Fibroblast of villous mesenchyme (primary cell): ENCODE measurements at regions not wholly inside any gene's neighbourhood (a gene's known extent, or its start where the extent isn't known, plus 50 kb on each side); places are given as distances from the start of the nearest gene placed in this dataset.

ENCODE experiments used
- DNase-seq: peaks from one replicate; pipeline ENCODE4 v3.0.0-alpha.2; 2010; ENCODE audit warnings: low read depth
- H3K4me3 ChIP-seq: 2 replicates; pipeline ENCODE4 v1.5.1; 2011; ENCODE audit warnings: low read depth, mild to moderate bottlenecking, low read length
- TF ChIP-seq, protein P1 (sequence below): IDR thresholded peaks from 2 replicates; pipeline ENCODE4 v1.5.1; 2012; ENCODE audit warnings: low read depth, mild to moderate bottlenecking, low read length; ENCODE audit not compliant: insufficient read depth

DNA sequence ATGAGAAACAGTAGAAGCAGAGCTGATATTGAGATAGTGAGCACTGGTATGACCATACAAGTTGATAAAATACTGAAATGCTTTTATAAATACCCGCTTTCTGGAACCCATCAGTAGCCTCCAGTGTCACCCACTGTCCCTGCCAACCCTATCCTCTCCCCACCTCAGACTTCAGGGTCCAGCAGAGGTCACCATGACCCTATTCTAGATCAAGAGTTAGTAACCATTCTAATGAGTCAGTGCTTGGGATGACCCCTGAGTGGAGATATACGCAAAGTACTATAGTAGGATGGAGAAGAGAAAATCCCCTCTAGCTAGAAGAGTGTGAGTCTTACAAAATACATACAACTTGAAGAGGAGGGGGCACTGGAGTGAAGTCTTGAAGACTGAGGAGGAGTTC is 297.9 kb upstream of the BRINP1 start:
- no peak for DNase-seq
- TF ChIP-seq, protein P1, sequence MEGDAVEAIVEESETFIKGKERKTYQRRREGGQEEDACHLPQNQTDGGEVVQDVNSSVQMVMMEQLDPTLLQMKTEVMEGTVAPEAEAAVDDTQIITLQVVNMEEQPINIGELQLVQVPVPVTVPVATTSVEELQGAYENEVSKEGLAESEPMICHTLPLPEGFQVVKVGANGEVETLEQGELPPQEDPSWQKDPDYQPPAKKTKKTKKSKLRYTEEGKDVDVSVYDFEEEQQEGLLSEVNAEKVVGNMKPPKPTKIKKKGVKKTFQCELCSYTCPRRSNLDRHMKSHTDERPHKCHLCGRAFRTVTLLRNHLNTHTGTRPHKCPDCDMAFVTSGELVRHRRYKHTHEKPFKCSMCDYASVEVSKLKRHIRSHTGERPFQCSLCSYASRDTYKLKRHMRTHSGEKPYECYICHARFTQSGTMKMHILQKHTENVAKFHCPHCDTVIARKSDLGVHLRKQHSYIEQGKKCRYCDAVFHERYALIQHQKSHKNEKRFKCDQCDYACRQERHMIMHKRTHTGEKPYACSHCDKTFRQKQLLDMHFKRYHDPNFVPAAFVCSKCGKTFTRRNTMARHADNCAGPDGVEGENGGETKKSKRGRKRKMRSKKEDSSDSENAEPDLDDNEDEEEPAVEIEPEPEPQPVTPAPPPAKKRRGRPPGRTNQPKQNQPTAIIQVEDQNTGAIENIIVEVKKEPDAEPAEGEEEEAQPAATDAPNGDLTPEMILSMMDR: no peak
- no peak overlapping the region for H3K4me3 ChIP-seq

DNA sequence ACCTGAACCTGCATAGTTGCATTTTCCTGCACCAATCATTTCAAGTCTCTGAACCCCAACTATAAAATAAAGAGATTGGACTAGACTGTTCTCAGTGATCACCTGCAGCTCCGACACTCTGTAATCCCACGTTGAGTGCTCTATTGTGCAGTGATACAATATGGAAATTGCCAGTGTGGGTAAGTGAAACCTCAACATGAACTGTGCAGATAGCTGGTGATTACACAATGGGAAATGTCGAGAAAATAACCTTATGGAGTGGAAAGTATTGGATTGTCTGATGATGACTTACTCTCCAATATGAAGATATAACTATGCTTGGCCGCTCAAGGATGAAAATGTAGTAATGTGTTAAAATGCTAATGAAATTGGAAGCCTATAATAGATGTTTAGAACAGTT is 293.1 kb upstream of the BRINP1 start:
- no peak for DNase-seq
- no peak overlapping the region for H3K4me3 ChIP-seq
- TF ChIP-seq, protein P1: no peak

DNA sequence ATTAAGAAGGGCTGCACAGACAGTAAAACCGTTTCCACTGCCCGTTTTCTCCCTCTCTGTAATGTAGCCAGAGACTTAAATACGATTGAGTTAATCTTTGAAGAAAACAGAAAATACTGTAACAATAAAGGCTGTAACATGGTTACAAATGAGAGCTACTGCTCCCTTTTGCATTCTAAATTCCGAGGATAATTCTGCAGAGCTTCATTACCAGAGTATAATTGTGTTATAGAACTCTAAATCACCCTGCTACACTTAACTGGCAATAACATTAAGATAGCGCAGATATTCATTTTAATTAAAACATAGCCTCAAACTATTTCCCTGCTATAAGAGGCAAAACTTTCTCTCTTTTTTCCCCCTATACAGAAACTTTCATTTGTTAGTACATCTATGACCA is 283.7 kb upstream of the BRINP1 start:
- no peak for DNase-seq
- H3K4me3 ChIP-seq: no peak overlapping the region
- TF ChIP-seq, protein P1: no peak

DNA sequence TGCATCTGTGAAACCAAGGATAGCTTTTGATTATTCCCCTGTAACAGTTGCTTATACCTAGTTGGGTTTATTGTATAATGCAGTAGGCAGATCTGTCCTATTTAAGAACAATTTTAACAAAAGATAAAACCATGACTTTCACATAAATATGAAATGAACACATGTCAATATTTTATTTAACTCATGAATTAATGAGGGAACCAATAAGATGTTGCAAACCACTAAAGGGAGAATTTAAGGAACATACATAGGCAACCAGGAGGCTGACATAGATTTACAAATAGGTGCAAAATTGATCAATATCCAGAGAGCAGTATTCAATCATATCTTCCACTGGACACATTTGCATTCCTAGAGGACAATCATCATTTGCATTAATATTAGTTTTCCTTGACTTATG is 280.0 kb upstream of the BRINP1 start:
- TF ChIP-seq, protein P1: no peak
- no peak overlapping the region for H3K4me3 ChIP-seq
- DNase-seq: no peak

DNA sequence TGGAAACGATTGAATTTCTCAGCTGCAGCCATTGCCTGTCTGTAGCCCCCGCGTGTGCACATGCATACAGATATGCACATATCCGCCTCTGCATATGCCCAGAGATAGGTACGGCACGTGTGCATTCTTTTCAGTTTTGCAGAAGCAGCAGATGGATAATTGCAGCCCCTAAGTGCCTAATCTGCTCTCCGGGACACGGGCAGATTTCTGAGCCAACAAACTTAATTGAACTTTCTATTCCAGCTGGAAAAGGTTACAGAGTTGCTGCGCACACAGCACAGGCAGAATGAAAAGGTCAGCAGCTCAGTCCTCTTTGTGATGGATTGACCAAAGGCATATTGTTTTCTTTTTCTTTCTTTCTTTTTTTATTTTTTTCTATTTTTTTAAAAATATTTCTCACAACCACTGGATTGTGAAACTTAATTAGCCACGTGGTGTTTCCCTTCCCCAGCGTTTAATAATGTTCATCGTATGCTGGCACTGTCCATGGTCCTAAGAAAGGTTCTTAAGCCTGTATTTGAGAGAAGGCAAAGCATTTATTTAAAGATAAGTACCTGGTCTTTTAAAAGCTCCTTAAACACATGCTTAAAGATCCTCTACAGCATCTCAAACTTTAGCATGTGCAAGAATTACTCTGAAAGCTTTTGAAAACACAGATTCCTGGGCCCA is 270.2 kb upstream of the BRINP1 start:
- TF ChIP-seq, protein P1: no peak
- H3K4me3 ChIP-seq: no peak overlapping the region
- peak; percentile 8 for DNase-seq

DNA sequence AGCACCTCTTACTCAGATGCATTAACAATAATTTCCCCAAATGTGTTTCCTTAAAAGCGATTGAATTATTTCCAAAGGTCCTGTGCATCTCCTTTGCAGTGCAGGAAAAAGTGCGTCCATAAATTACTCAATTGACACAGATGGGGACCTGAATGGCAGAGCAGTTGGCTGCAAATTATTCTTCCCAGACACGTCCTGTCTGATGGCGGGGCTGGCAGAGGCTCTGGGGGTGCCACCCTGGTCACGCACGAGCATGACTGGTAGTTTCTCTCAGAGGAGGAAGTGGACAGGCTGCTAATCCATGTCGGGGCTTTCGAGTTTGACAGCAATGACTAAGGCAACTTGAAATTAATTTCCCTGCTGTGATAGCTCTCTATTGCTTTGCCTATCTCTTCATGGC is 264.8 kb upstream of the BRINP1 start:
- DNase-seq: no peak
- H3K4me3 ChIP-seq: no peak overlapping the region
- TF ChIP-seq, protein P1: no peak

DNA sequence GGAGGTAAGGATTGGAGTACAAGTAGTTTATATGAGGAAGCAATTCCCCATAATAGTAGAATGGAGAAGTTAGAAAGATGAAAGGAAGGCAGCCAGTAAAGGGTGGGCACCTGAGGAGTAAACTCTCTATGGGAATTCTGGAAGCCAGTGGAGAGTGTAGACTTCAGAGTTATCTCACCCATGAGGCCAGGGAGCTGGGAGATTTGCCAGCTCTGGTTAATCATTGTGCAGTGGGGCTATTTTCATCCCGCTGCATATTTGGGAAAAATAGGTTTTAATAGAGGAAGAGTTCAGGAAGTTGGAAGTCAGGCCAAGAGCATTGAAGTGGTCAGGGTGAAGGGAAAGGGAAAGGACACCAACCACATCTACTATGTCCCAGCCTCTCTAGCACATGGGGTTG is 242.3 kb upstream of the BRINP1 start:
- no peak for DNase-seq
- H3K4me3 ChIP-seq: no peak overlapping the region
- TF ChIP-seq, protein P1: no peak
